H1 (cell line): ENCODE measurements at regions not wholly inside any gene's neighbourhood (a gene's known extent, or its start where the extent isn't known, plus 50 kb on each side); places are given as distances from the start of the nearest gene placed in this dataset.

Source experiments
- BCL11A ChIP-seq, 2 experiments: IDR thresholded peaks; one replicate each; pipeline ENCODE4 v1.6.1; 2011; ENCODE audit warnings: low read depth in 2 of 2, low read length in 2 of 2, mild to moderate bottlenecking in 2 of 2
- CHD1 ChIP-seq: IDR thresholded peaks from 2 replicates; pipeline ENCODE4 v1.6.1; 2012; ENCODE audit warnings: low read depth, low read length, improper control_type of control experiment
- FOSL1 ChIP-seq: IDR thresholded peaks from 2 replicates; pipeline ENCODE4 v1.6.1; 2011; ENCODE audit warnings: mild to moderate bottlenecking, low read depth, low read length, moderate library complexity; ENCODE audit not compliant: insufficient read depth
- GABPA ChIP-seq: IDR thresholded peaks from 2 replicates; pipeline ENCODE4 v1.6.1; 2011; ENCODE audit warnings: mild to moderate bottlenecking, low read length, moderate library complexity, borderline replicate concordance; ENCODE audit not compliant: insufficient read depth
- HDAC2 ChIP-seq, 2 experiments: fragments of 300-600 bp in 1 of 2; sonication (generic) in 1 of 2; IDR thresholded peaks; 2 replicates each; pipeline ENCODE4 v1.6.1; 2011 to 2012; ENCODE audit warnings: low read depth in 2 of 2, low read length in 2 of 2, mild to moderate bottlenecking in 2 of 2, moderate library complexity in 2 of 2, borderline replicate concordance in 1 of 2, inconsistent platforms in 1 of 2
- KDM4A ChIP-seq: IDR thresholded peaks from one replicate; pipeline ENCODE4 v1.7.1; 2012; ENCODE audit warnings: low read depth, mild to moderate bottlenecking, moderate library complexity, low read length, inconsistent platforms; ENCODE audit not compliant: severe bottlenecking
- KDM5A ChIP-seq: fragments of 200-600 bp; IDR thresholded peaks from 2 replicates; pipeline ENCODE4 v1.7.1; 2012; ENCODE audit warnings: mild to moderate bottlenecking, low read length, inconsistent platforms, mixed read lengths
- NANOG ChIP-seq: IDR thresholded peaks from 2 replicates; pipeline ENCODE4 v1.6.1; 2011; ENCODE audit warnings: low read length, low read depth, mild to moderate bottlenecking, inconsistent platforms; ENCODE audit not compliant: insufficient read depth, poor library complexity, severe bottlenecking
- POLR2A ChIP-seq, 2 experiments: IDR thresholded peaks; 1 replicate in 1 of 2; 2 replicates in 1 of 2; pipeline ENCODE4 v1.6.1; 2011; ENCODE audit warnings: low read depth in 2 of 2, low read length in 2 of 2, mild to moderate bottlenecking in 2 of 2; ENCODE audit errors: control extremely low read depth in 1 of 2
- POU5F1 ChIP-seq: IDR thresholded peaks from 2 replicates; pipeline ENCODE4 v1.6.1; 2011; ENCODE audit warnings: low read depth, mild to moderate bottlenecking, low read length, moderate library complexity
- RXRA ChIP-seq: IDR thresholded peaks from 2 replicates; pipeline ENCODE4 v1.6.1; 2011; ENCODE audit warnings: low read depth, mild to moderate bottlenecking, low read length, moderate library complexity; ENCODE audit not compliant: insufficient read depth
- SIRT6 ChIP-seq: IDR thresholded peaks from one replicate; pipeline ENCODE4 v1.7.1; 2012; ENCODE audit warnings: low read length, inconsistent platforms
- SP1 ChIP-seq: IDR thresholded peaks from 2 replicates; pipeline ENCODE4 v1.6.1; 2011; ENCODE audit warnings: low read depth, low read length
- SP2 ChIP-seq: IDR thresholded peaks from 2 replicates; pipeline ENCODE4 v1.6.1; 2012; ENCODE audit warnings: mild to moderate bottlenecking, low read length, inconsistent platforms
- SP4 ChIP-seq: IDR thresholded peaks from 2 replicates; pipeline ENCODE4 v1.6.1; 2012; ENCODE audit warnings: low read length, inconsistent platforms
- SRF ChIP-seq: IDR thresholded peaks from 2 replicates; pipeline ENCODE4 v1.6.1; 2011; ENCODE audit warnings: mild to moderate bottlenecking, low read depth, low read length, moderate library complexity
- SUZ12 ChIP-seq: fragments of 200-600 bp; sonication (generic); IDR thresholded peaks from 2 replicates; pipeline ENCODE4 v1.6.1; 2012; ENCODE audit warnings: mild to moderate bottlenecking, inconsistent platforms, low read length, moderate library complexity, mixed read lengths
- TBP ChIP-seq: IDR thresholded peaks from 2 replicates; pipeline ENCODE4 v1.6.1; 2011; ENCODE audit warnings: low read depth, low read length, improper control_type of control experiment

- TF ChIP-seq KDM5A (no peak), KDM4A (no peak), BCL11A (IDR thresholded peaks at IDR 0.05; ENCODE audit: low read depth in 2 of 2, low read length in 2 of 2) (no peak), TBP (no peak), GABPA (no peak), POLR2A (IDR thresholded peaks at IDR 0.05; ENCODE audit: control extremely low read depth in 1 of 2, low read depth in 2 of 2, low read length in 2 of 2) (no peak), SUZ12 (no peak), SIRT6 (no peak), RXRA (no peak), NANOG (no peak), FOSL1 (no peak), SP1 (no peak), CHD1 (no peak), POU5F1 (no peak), SP4 (no peak), HDAC2 (IDR thresholded peaks at IDR 0.05; ENCODE audit: borderline replicate concordance in 1 of 2, low read depth in 2 of 2, low read length in 2 of 2) (no peak), SRF (no peak), SP2 (no peak)
Observed at GRCh38 chr13:38483623-38484022, 134.0 kb downstream of the UFM1 start (continued).
